Mucosa of descending colon (tissue), 3 donors: ENCODE measurements at regions not wholly inside any gene's neighbourhood (a gene's known extent, or its start where the extent isn't known, plus 50 kb on each side); places are given as distances from the start of the nearest gene placed in this dataset.

Experiments used
- ATAC-seq: fragments of 200-7000 bp; cut with Tn5 transposase; one replicate; pipeline ENCODE4 v1.9.1; 2020; ENCODE audit warnings: mild to moderate bottlenecking, moderate library complexity
- DNase-seq, 3 donors: peaks; one replicate each; pipeline ENCODE4 v3.0.0-alpha.2; 2020
- H3K36me3 ChIP-seq: fragments of 200-600 bp; one replicate; pipeline ENCODE4 v1.8.0; 2021; ENCODE audit warnings: low read depth, mild to moderate bottlenecking
- H3K4me1 ChIP-seq: fragments of 200-600 bp; one replicate; pipeline ENCODE4 v1.8.0; 2021; ENCODE audit warnings: low read depth, mild to moderate bottlenecking
- H3K4me3 ChIP-seq: fragments of 200-600 bp; one replicate; pipeline ENCODE4 v1.8.0; 2021; ENCODE audit warnings: mild to moderate bottlenecking
- H3K9me3 ChIP-seq: fragments of 200-600 bp; one replicate; pipeline ENCODE4 v1.8.0; 2021; ENCODE audit warnings: mild to moderate bottlenecking
- CTCF ChIP-seq: fragments of 200-600 bp; IDR thresholded peaks from one replicate; pipeline ENCODE4 v1.8.0; 2022; ENCODE audit warnings: antibody characterized with exemption, mild to moderate bottlenecking
- intact Hi-C, 2 donors: fragments of 100-400 bp; cut with DNase I in 1 of 2; cut with micrococcal nuclease in 1 of 2; formaldehyde crosslinking; loops; one replicate each; pipeline versions ENCODE4 v1.11.0 to v1.11.1; 2022; cut with DNase I, micrococcal nuclease
- donor health status: DM: no; HTN: no; CAD: no; lungs with moderate emphysema.
- donor health status: DM: no; HTN: no; CAD: no.
- donor health status: DM: no; HTN: yes; CAD: no.

- DNase-seq (no peak), ATAC-seq (no peak)
- no peak for TF ChIP-seq CTCF
- intact Hi-C loops, result no loop called here
- Histone ChIP-seq H3K4me1 (peaks cover 3% of the 10 kb centered on the region), H3K9me3 (no peaks in the 10 kb centered on the region), H3K4me3 (no peak overlapping the region), H3K36me3 (no peaks in the 10 kb centered on the region)
Measured at GRCh38 chr15:77846986-77847385, 214.3 kb upstream of the LINGO1 start.

GRCh38 chr15:77846360-77846759 is 213.6 kb upstream of the LINGO1 start:
- no peak for TF ChIP-seq CTCF
- Histone ChIP-seq H3K36me3 (no peaks in the 10 kb centered on the region), H3K4me1 (no peaks in the 10 kb centered on the region), H3K9me3 (no peaks in the 10 kb centered on the region), H3K4me3 (no peak overlapping the region)
- intact Hi-C loops, result no loop called here
- ATAC-seq (no peak), DNase-seq (no peak)

- no peaks in the 10 kb centered on the region for H3K36me3 ChIP-seq
- TF ChIP-seq CTCF, result no peak
- no peak overlapping the region for H3K4me3 ChIP-seq
- DNase-seq (no peak), ATAC-seq (no peak)
- H3K9me3 ChIP-seq, result no peaks in the 10 kb centered on the region
- intact Hi-C loops, result no loop called here
- no peaks in the 10 kb centered on the region for H3K4me1 ChIP-seq
Measured at GRCh38 chr15:77844798-77845446, 212.2 kb upstream of the LINGO1 start.

- no peaks in the 10 kb centered on the region for H3K4me1 ChIP-seq
- no peak overlapping the region for H3K4me3 ChIP-seq
- H3K9me3 ChIP-seq, result no peaks in the 10 kb centered on the region
- DNase-seq, result no peak
- no peak for TF ChIP-seq CTCF
- ATAC-seq, result no peak
- no peaks in the 10 kb centered on the region for H3K36me3 ChIP-seq
- intact Hi-C loops, result no loop called here
Measured at GRCh38 chr15:77843546-77843945, 210.8 kb upstream of the LINGO1 start.

- ATAC-seq (no peak), DNase-seq (peak in 1 of 3 donors; percentile 1)
- H3K9me3 ChIP-seq, result no peaks in the 10 kb centered on the region
- no peak overlapping the region for H3K4me3 ChIP-seq
- H3K4me1 ChIP-seq, result no peaks in the 10 kb centered on the region
- H3K36me3 ChIP-seq, result no peaks in the 10 kb centered on the region
- intact Hi-C loops, result no loop called here
- no peak for TF ChIP-seq CTCF
Measured at GRCh38 chr15:77840991-77841775, 208.5 kb upstream of the LINGO1 start.
